HG02678 (cell line): ENCODE measurements at regions not wholly inside any gene's neighbourhood (a gene's known extent, or its start where the extent isn't known, plus 50 kb on each side); places are given as distances from the start of the nearest gene placed in this dataset.
"Not testable (repeated sequence)": the region's sequence is repeated elsewhere in the genome, so short reads cannot be mapped to it uniquely, and the experiment has no call there.

Experiments
- ATAC-seq: cut with Tn5 transposase; IDR thresholded peaks from one replicate; pipeline ENCODE4 v1.9.1; 2021; ENCODE audit warnings: mild to moderate bottlenecking, moderate library complexity; ENCODE audit not compliant: unreplicated experiment

DNA sequence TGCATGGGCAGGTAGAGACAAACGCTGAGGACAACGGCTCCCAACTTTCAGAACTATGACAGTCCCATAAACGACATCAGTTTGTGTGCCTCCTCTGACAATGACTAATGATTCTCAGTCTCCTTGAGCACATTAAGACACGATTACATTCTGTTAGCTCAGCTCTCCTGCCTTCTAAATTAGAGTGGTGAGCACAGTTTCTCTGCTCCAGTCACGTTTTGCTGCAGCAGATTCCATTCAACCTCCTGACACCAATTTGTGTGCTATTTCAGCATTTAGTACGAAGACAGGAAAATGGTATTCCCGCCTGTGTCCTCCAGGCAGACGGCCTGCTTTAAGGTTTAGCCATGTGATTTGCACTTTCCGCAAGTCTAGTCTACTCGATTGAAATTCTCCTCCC is 458.4 kb upstream of the CFAP20DC start:
- ATAC-seq, result no peak

- no peak for ATAC-seq
Observed at GRCh38 chr3:59506191-59506590, 456.4 kb upstream of the CFAP20DC start.

- no peak for ATAC-seq
Observed at GRCh38 chr3:59503441-59503840, 453.6 kb upstream of the CFAP20DC start.

GRCh38 chr3:59502806-59503205 is 453.0 kb upstream of the CFAP20DC start:
- ATAC-seq, result no peak

DNA sequence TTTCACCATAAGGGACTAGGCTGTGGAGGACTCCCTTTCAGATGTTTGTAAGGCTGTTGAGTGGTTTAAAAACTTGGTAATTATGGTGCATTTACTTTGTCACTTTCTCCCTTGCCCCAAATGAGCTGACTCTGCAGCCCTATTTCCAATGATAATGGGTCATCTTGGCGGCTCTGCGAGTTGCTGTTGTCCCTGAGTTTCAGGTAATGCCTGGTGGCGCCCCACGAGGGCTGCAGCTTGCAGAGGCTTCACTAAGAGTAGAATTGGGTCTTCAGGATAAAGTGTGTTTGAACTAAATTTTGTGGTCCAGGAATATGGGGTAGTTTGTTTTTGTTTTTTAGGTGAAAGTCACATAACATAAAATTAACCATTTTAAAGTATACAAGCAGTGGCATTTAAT is 450.1 kb upstream of the CFAP20DC start:
- ATAC-seq, result no peak

GRCh38 chr3:59499000-59499399 is 449.2 kb upstream of the CFAP20DC start:
- no peak for ATAC-seq

GRCh38 chr3:59496250-59496649 is 446.4 kb upstream of the CFAP20DC start:
- no peak for ATAC-seq

GRCh38 chr3:59494969-59495368 is 445.1 kb upstream of the CFAP20DC start:
- not testable (repeated sequence) for ATAC-seq

- no peak for ATAC-seq
Observed at GRCh38 chr3:59486520-59486919, 436.7 kb upstream of the CFAP20DC start.

DNA sequence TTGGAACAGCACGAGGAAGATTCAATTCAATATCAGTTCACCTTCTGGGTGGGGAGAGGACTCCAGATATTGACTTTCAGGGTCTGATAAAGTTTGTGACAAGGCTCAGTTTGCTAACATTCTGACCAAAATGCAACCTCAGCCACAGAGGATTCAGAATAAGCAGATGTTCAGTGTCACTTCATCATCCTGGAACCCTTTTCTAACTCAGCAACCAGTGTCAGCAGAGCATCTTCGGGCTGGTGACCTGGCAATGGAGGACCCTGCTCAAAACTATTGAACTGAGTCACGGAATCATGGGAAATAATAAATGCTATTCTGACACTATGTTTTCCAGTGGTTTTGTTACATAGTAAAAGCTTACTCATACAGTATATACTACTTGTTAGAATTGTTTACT is 433.4 kb upstream of the CFAP20DC start:
- ATAC-seq, result no peak

DNA sequence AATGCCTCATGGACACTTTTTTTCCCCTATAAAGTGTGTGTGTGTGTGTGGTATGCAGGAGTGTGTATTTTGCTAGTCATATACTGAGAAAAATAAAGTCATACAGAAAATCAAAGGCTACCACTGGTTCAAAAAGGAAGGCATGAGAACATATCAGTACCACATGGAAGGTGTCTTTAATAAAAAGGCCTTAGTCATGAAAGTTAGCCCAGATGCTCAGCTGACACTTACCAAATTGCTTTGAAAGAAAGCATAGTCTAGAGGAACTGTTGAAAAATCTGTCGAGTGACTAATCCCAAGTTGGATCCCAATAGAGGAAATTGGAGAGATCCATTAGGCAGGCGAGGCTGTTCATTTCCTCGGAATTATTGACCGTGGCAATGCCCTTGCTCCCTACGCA is 432.9 kb upstream of the CFAP20DC start:
- ATAC-seq, result no peak

DNA sequence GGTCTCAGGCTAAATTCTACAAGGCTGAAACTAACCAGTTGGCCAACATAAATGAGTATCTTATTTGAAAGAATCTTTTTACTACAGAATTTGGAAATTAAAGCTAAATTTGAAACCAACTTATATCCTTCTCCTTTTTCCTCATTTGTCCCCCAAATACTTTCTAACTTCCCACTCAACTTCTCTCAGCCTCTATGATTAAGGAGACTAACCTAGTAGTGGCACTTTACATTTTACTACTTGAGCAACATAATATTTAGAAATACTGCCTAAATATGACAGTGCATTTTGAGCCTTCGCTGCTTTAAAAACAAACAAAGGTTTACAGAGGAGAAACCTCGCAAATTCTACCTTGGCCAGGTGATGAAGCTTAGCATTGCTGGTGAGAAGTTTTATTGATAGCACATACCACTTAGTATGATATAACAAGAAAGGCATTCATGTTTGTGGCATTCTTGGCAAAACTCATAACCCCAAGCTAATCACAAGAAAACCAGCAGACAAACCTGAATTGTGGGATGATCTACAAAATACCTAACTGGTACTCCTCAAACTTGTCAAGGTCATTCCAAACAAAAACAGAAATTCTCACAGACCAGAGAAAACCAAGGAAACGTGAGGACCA is 432.1 kb upstream of the CFAP20DC start:
- ATAC-seq, result no peak

DNA sequence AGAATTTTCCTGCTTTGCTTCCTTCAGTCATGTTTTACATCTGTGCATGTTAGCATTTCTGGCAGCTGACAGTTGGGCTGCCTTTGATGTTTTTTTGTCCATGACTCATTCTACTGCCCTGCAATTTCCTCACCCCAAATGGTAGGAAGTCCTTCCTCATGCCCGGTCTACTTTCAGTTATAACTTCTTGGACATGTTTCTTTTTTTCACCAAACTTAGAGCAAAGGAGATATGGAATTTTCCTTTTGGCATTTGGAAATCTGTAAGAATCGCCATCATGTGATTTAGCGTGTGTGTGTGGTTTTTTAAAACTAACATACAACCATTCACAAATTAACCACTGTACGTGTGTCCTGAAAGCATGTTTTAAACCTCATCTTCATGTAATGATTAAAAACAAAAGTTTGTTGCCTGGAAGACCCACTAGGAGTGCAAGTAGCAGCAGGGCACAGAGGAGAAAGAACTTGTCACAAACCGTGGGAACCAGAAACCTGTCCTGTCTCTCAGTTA is 430.7 kb upstream of the CFAP20DC start:
- ATAC-seq, result peak; percentile 85

- ATAC-seq, result peak; percentile 55
Observed at GRCh38 chr3:59473636-59474035, 423.8 kb upstream of the CFAP20DC start.

DNA sequence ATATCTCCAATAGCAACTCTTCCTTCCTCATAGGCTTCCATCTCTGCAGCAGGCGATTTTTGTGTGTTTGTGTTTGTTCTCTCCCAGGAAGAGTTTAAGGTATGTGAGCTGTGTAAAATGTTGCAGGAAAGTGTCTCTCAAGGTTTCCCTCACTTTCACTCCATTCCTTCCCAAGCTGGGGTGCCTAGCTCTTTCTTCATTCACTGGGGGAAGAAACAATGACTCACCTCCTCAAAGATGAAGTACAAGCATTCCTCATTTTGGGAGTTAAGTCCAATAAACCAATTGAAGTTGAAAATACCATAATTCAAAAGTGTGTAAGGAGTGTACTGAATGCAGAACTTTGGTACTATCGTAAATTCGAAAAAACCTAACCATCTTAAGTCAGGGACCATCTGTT is 422.7 kb upstream of the CFAP20DC start:
- no peak for ATAC-seq

GRCh38 chr3:59469948-59470723 is 420.3 kb upstream of the CFAP20DC start:
- no peak for ATAC-seq

DNA sequence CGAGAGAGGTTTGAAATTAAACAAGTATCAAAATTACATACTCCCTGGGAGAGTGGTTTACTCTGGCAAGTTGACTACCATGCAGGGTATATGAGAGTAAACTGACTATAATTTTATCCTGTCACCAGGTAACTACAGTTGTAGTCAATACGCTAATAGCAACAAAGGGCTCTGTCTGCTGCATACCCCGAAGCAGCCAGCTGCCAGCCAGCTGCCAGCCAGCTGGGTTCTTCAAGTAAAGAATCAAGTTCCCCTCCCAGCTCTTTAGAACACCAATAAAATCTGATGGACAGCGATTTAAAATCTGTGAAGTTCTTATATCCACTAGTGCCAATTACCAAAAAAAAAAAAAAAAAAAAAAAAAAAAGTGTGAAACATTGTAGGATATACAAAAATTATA is 417.7 kb upstream of the CFAP20DC start:
- ATAC-seq, result no peak

DNA sequence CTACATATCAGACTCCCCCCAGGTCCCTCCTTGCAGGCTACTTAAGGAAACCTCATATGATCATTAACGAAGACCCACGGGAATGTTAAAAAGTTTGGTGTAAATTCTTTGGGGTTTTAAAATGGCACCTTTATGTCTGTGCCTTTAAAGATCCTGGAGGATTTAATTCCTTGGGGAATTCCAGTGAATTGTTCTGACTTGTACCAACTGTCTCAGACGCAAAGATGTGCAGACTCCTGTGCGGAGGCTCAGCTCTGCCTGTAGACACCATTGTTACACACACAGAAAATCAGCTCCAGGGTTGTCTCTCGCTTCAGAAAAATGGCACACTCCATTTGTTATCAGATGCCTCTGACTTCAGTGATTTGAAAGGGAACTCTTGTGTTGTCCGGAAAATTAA is 414.4 kb upstream of the CFAP20DC start:
- ATAC-seq, result no peak

DNA sequence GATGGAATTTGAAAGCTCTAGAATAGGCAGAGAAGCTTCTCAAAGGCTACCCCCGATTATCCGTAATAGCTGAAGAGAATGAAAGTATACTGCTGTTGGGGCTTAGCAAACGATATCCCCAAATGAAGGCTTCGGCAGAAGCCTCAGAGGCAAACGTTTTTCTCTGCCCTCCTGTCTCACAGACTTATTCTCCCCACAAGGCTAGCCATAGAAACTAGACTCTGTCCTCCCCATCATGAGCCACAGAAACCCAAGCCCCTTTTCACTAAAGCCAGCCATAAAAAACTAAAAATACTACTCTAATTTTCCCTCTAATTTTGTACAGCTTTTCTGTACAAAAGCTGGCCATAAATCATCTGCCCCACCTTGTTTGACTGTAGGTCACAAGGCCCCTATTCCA is 413.4 kb upstream of the CFAP20DC start:
- no peak for ATAC-seq

GRCh38 chr3:59460068-59460467 is 410.2 kb upstream of the CFAP20DC start:
- no peak for ATAC-seq

- peak; percentile 96 for ATAC-seq
Observed at GRCh38 chr3:59456852-59457485, 407.1 kb upstream of the CFAP20DC start.
